HG02678 (cell line): ENCODE measurements at regions not wholly inside any gene's neighbourhood (a gene's known extent, or its start where the extent isn't known, plus 50 kb on each side); places are given as distances from the start of the nearest gene placed in this dataset.

Source experiments
- ATAC-seq: cut with Tn5 transposase; IDR thresholded peaks from one replicate; pipeline ENCODE4 v1.9.1; 2021; ENCODE audit warnings: mild to moderate bottlenecking, moderate library complexity; ENCODE audit not compliant: unreplicated experiment

DNA sequence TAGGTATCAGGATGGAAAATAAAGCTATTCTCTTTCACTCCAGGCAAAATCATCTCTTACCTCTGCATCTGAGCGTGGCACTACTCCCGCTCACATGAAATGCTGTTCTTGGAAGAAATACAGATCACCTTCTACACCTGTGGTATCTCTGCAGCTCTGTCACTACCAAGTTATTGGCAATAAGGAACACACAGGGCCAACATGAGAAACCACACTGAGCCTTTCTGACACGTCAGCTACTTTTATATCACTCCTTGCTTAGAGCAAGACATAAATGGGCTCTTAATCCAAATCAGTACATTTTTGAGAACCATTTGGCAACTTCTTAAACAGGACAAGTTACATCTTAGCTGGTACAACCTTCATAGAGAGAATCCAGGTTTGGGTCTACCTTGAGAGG lies 101.8 kb upstream of the GUCY1A1 start:
- ATAC-seq = no peak

DNA sequence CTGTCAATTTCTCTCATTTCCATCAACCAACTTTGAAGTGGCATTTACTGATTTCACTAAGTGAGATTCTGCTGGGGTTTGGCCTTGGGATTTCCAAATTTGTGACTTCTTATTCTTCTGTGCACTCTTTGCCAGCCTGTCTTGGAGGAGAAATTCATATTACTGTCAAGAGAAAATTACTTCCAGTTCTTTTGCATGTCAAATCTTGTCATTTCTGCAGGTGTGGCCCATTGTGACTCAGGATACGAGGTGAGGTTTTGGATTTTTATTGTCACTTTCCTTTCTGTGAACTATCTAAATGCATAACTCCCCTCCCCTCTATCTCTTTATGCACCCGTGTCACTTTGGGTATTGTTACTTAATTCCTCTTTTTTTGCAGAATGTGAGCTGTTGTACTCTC lies 102.6 kb upstream of the GUCY1A1 start:
- ATAC-seq = no peak

- ATAC-seq = no peak
Measured at GRCh38 chr4:155559915-155560314, 106.7 kb upstream of the GUCY1A1 start.

- no peak for ATAC-seq
Measured at GRCh38 chr4:155552180-155552579, 114.5 kb upstream of the GUCY1A1 start.

DNA sequence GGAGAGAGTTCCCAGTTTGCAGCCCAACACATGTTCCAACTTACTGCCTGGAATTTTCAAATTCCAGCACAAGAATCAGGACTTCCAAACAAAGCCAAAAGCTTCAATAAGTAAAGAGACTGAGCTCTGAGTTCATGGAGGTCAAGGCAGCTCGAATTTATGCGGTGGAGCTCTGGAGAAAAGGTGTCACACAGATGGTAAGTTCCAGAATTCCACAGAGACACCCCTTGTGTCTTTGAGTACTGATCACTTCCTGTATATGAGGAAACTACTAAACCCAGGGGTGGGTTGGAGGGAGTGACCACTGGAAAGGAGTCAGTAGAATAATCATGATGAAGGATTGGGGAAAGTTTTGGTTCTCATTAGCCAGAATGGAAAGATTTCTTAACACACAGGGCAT lies 118.5 kb upstream of the GUCY1A1 start:
- no peak for ATAC-seq

DNA sequence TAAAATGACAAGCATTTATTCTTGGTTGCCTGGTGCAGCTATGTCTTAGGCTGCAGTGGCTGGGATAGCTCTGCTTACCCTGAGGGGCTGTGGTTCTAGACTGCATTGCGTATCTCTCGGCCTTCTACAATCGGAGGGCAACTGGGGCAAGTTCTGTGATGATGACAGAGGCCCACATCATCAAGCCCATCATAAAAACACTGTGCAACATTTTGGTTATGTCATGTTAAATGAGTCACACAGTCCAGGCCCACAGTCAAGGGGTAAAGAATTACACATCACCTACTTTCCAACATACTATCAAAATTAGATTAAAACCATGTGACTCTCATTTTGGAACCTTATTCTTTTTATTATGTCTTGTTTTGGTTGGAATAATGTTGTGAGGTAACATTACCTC lies 120.2 kb upstream of the GUCY1A1 start:
- no peak for ATAC-seq

GRCh38 chr4:155545456-155545855 lies 121.2 kb upstream of the GUCY1A1 start:
- no peak for ATAC-seq

- no peak for ATAC-seq
Measured at GRCh38 chr4:155544547-155544946, 122.1 kb upstream of the GUCY1A1 start.

- peak; percentile 59 for ATAC-seq
Measured at GRCh38 chr4:155543126-155543765, 123.4 kb upstream of the GUCY1A1 start.

DNA sequence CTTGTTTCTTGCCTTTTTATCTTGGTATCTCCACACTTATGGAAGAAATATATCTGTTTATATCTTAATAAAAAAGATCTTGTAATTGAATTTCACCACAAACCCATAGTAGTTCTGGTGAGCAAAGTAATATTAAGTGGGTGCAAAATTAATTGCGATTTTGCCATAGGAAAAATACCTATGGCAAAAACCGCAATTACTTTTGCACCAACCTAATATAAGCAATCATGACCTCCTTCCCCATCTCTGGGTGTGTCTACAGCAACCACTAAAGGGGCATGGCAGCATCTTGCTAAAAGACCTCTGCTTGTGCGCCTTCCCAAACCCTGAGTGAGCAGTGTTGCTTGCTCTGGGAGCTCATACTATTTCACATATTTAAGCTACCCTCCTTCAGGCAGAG lies 124.2 kb upstream of the GUCY1A1 start:
- no peak for ATAC-seq

GRCh38 chr4:155541716-155542115 lies 124.9 kb upstream of the GUCY1A1 start:
- ATAC-seq = no peak

GRCh38 chr4:155540698-155541097 lies 126.0 kb upstream of the GUCY1A1 start:
- no peak for ATAC-seq

GRCh38 chr4:155539746-155540145 lies 126.9 kb upstream of the GUCY1A1 start:
- ATAC-seq = no peak

DNA sequence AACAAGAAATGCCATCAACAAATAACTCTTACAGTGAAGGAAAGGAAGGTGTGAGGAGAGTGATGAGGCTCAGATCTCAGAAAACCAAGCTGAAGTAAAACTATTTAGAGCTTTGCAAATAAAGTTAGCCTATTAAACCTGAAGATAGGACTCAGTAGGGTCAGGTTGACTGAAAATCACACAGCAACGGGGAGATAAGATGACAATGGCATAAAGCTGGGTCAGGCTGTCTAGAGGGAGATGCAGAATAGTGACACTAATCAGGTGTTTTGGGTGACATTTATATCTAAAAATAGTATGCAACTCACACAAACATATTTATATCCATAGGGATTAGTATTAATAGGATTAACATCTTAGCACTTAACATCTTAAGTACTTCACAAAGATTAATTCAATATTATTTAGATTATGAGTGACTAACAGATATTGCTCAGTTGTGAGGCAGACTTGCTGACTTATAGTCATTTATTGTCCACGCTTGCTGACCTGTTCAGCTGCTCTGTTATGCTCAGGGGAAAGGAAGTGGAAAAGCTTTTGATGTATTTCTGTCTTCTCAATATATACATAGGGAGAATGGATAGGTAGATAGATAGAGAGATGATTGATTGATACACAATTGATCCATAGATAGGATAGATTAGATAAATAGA lies 130.7 kb upstream of the GUCY1A1 start:
- ATAC-seq = no peak

DNA sequence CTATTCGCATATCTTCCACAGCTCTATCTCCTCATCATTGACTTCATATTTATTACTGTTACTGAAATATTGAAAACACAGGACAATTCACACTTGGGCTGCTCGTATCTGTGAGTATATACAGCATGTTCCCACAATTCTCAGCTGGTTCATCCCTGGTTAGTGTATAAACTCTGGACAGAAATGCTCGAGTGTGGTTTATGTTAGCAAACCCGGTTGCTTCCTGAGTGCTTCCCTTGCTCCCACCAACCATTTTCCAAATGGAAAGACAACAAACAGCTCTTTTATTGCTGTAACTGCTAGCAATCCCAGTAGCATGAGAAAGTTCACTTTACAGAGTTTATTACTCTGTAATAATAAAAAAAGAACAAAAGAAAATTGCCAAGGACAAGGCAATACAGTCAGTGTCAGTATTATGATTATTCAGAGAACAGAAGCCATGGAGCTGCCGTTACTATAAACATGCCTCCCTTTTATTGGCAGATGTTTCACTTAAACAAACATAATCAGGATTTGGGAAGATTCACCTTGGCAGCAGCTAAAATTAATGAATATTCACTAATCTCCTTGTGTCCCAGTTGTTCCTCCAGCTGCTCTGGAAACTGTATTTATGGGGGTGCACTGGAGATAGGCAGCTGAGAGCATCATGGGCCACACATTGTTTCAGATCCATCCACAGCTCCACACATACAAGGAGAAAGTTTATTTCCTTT lies 134.1 kb upstream of the GUCY1A1 start:
- no peak for ATAC-seq

- no peak for ATAC-seq
Measured at GRCh38 chr4:155530857-155531256, 135.8 kb upstream of the GUCY1A1 start.

DNA sequence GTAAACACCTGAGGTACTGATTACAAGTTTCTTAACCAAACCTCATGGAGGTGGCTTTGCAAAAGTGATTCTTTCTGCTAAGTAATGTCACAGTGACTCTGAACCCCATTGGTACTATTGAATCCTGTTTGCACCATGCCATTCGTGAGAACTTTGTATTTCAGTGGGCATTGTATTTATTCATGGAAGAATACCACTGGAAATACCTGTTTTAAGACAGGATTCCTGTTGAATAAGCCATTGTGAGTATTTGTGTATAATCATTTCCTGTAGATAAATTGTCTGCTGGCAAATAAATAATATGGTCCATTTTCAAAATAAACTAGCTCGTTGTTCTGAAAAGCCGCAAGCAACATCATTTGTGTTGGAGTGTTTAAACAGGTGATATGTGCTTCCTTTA lies 136.4 kb upstream of the GUCY1A1 start:
- no peak for ATAC-seq

DNA sequence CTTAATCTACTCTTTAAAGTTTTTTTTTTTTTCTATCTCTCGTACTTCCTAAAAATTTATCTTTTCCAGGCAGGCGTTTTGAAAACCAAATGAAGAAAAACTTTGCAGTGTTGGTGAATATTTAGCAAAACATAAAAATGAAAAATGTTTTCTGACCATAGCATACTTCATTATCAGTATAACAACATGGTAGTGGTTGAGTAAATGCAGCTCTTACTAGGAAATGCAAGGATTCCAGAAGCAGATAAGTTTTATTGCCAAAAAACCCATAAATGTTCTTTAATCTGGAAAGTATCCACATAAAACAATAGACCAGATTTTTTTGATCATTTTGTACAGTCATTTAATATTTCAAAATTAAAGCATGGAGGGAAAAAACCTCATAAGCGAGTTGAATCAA lies 136.9 kb upstream of the GUCY1A1 start:
- ATAC-seq = no peak

DNA sequence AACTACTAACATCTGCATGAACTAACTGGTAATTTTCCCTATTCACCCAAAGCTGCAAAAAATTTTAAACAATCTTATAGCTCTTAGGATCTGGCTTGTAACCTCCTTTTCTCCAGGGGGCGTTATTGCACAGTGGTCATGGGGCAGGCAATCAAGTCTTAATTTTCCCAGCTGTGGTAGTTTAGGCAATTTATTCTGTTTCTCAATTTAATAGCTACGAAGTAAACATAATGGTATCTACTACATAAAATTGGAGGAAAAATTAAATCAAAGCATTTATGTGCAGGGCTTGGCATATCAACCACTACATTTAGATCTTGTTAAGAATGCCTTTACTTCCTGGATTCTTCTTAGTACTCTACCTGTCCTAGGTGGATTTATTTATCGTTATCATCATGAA lies 137.4 kb upstream of the GUCY1A1 start:
- ATAC-seq = no peak

DNA sequence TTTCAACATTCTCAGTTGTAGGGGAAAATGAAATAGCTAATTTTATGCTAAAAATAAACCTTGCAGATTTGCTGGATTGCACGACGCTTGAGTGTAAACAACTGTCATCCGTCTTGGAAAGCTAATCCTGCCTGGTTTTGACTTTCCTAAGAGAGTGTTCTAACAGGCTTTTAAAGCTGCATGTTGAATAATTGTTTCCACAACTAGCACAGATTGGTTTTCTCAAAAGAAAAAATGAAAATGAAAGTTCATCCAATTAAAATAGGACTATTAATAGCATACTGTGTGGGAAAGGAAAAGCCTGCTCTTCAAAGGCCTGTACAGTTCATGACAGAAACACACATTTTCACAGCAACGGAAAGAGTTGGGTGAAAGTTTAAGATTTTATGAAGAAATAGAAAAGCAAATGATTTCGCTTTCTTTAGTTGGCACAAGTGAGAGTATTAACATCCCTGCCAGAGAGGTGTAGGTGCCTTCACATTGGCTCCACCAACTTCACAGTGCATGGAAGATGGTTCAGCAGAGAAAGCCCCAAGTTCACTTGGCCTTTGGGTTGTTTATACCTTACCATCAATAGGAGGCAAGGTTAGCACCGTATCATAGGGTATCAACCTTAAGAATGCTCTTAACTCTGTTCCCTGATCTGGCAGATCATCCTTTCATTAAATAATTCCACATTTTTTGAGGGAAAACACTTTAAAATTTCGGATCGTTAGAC lies 140.0 kb upstream of the GUCY1A1 start:
- ATAC-seq = no peak

DNA sequence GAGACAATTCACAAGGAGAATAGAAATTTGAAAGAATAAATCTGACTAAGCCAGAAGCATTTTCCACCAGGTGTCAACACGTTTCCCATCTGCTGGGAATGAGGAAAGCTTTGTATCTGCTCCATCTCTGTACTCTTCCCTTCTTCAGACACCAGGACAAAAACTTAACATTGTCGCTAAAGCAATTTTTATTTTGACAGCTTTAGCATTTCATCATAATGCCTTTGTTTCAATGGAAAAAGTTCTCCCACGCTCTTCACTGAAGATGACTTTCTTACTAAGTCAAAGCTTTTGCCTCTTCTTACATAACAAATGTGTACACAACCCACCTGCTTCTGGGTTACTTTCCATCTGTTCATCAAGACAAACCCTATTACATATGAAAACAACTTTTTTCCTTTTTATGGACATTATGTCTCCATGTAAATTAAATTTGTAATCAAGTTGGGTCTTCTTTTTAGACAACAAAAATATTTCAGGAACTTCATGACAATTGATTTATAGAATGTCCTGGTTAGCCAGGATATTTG lies 141.7 kb upstream of the GUCY1A1 start:
- no peak for ATAC-seq
